ENCODE measurements at regions not wholly inside any gene's neighbourhood (a gene's known extent, or its start where the extent isn't known, plus 50 kb on each side); places are given as distances from the start of the nearest gene placed in this dataset.

DNA sequence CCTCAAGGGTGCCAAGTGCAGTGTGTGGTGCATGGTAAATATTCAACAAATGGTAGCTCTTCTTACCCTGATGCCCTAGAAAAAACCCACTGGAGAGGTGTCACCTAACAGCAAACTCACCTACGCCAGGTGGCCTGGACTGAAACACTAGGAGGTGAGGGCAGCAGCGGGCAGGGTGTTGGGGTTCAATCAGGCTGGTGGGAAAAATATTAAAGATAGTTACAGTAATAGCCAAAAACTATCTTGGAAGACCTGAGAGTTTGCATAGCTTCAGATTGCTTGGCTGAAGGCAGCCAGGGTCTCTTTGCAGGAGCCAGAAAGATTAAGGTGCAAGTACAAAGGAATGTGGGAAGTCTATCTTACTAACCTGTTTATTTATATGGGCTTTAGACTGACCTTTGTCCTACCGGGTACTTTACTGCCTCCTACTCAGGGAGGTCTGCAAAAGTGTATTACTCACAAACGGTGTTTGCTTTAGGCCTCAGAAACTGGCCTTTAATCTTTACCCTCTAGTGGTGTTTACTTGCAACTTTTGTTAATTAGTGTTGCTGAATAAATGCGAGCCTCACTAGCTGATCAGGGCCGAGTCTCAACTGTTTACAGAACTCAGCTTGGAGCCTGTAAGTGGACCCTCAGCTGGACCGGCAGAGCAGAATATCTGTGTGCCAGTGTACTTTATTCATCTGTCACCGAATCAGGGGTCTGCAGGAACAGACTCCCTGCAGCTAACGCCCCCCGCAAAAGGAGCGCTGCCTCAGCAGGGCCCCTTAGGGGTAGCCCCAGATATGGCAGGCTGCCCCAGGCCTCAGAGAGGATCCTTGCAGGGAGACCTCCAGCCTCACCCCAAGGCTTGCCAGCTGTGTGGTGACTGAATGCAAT lies 63.9 kb downstream of the SYF2 start (continued):
- TF ChIP-seq ZXDC (CRISPR knock-in tag; IDR thresholded peaks at IDR 0.05) (no peak), ATF7 (IDR thresholded peaks at IDR 0.05) (no peak), ATF7 (CRISPR knock-in tag; IDR thresholded peaks at IDR 0.05) (no peak), ZNF766 (CRISPR knock-in tag; IDR thresholded peaks at IDR 0.05; ENCODE audit: borderline replicate concordance) (0 out of 2 replicates have a peak, but pooled peaks have one; percentile 44), ZNF841 (CRISPR knock-in tag; IDR thresholded peaks at IDR 0.05; ENCODE audit: borderline replicate concordance) (no peak), MAX (IDR thresholded peaks at IDR 0.05) (no peak; the same call in 1 of the 2 replicates), CCDC6 (CRISPR knock-in tag; IDR thresholded peaks at IDR 0.05) (peak; percentile 68; the same call in 1 of the 2 replicates), ZNF607 (CRISPR knock-in tag; IDR thresholded peaks at IDR 0.05; ENCODE audit: borderline replicate concordance) (no peak), XBP1 (CRISPR knock-in tag; IDR thresholded peaks at IDR 0.05) (no peak), ARHGAP35 (CRISPR knock-in tag; IDR thresholded peaks at IDR 0.05; ENCODE audit: borderline replicate concordance) (no peak), CENPX (CRISPR knock-in tag; IDR thresholded peaks at IDR 0.05) (no peak), BRCA1 (CRISPR knock-in tag; IDR thresholded peaks at IDR 0.05) (no peak), MYNN (CRISPR knock-in tag; IDR thresholded peaks at IDR 0.05; ENCODE audit: low read depth) (no peak), ZNF24 (IDR thresholded peaks at IDR 0.05) (no peak), ATF2 (CRISPR knock-in tag; IDR thresholded peaks at IDR 0.05) (peak; percentile 73; the same call in 1 of the 2 replicates)
- TF ChIP-seq, protein P1, sequence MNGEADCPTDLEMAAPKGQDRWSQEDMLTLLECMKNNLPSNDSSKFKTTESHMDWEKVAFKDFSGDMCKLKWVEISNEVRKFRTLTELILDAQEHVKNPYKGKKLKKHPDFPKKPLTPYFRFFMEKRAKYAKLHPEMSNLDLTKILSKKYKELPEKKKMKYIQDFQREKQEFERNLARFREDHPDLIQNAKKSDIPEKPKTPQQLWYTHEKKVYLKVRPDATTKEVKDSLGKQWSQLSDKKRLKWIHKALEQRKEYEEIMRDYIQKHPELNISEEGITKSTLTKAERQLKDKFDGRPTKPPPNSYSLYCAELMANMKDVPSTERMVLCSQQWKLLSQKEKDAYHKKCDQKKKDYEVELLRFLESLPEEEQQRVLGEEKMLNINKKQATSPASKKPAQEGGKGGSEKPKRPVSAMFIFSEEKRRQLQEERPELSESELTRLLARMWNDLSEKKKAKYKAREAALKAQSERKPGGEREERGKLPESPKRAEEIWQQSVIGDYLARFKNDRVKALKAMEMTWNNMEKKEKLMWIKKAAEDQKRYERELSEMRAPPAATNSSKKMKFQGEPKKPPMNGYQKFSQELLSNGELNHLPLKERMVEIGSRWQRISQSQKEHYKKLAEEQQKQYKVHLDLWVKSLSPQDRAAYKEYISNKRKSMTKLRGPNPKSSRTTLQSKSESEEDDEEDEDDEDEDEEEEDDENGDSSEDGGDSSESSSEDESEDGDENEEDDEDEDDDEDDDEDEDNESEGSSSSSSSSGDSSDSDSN (CRISPR knock-in tag; IDR thresholded peaks at IDR 0.05), result no peak; the same call in 1 of the 2 replicates

All from HepG2 (cell line).